HepG2 (cell line): ENCODE measurements at regions not wholly inside any gene's neighbourhood (a gene's known extent, or its start where the extent isn't known, plus 50 kb on each side); places are given as distances from the start of the nearest gene placed in this dataset.

Experiments
- DPF2 ChIP-seq: sonication (generic); formaldehyde crosslinking; IDR thresholded peaks from 2 replicates; pipeline ENCODE4 v1.4.0; 2020; ENCODE audit warnings: mild to moderate bottlenecking, low read depth, missing genetic modification reagents, borderline replicate concordance
- HNF4A ChIP-seq: sonication (generic); formaldehyde crosslinking; IDR thresholded peaks from 2 replicates; pipeline ENCODE4 v1.4.0; 2020; ENCODE audit warnings: missing genetic modification reagents
- ISL2 ChIP-seq: sonication (generic); formaldehyde crosslinking; IDR thresholded peaks from 2 replicates; pipeline ENCODE4 v1.5.0; 2020; ENCODE audit warnings: missing genetic modification reagents
- MAZ ChIP-seq, 2 experiments: sonication (generic) in 1 of 2; formaldehyde crosslinking in 1 of 2; IDR thresholded peaks; 2 replicates each; pipeline versions ENCODE4 v1.5.0 to v1.6.1; 2012 to 2020; ENCODE audit warnings: low read depth in 2 of 2, mild to moderate bottlenecking in 2 of 2, borderline replicate concordance in 1 of 2, improper control_type of control experiment in 1 of 2, low read length in 1 of 2, missing genetic modification reagents in 1 of 2, moderate library complexity in 1 of 2
- MIER2 ChIP-seq: IDR thresholded peaks from 2 replicates; pipeline ENCODE4 v1.6.1; 2016; ENCODE audit warnings: missing biosample characterization, missing genetic modification reagents
- MIXL1 ChIP-seq: IDR thresholded peaks from 2 replicates; pipeline ENCODE4 v1.6.1; 2016
- NFIC ChIP-seq: IDR thresholded peaks from 2 replicates; pipeline ENCODE4 v1.6.1; 2012; ENCODE audit warnings: mild to moderate bottlenecking, low read length, inconsistent platforms
- RARG ChIP-seq: sonication (generic); formaldehyde crosslinking; IDR thresholded peaks from 2 replicates; pipeline ENCODE4 v1.4.0; 2020; ENCODE audit warnings: low read depth, mild to moderate bottlenecking, missing genetic modification reagents
- SALL1 ChIP-seq: sonication (generic); formaldehyde crosslinking; IDR thresholded peaks from 2 replicates; pipeline ENCODE4 v1.8.0; 2022; ENCODE audit warnings: mild to moderate bottlenecking, missing genetic modification reagents
- THAP7 ChIP-seq: sonication (generic); formaldehyde crosslinking; IDR thresholded peaks from 2 replicates; pipeline ENCODE4 v1.8.1; 2023; ENCODE audit warnings: mild to moderate bottlenecking, missing genetic modification reagents
- U2AF2 ChIP-seq: fragments of 200-400 bp; formaldehyde crosslinking; IDR thresholded peaks from 2 replicates; pipeline ENCODE4 v1.6.1; 2017; ENCODE audit warnings: low read depth, mild to moderate bottlenecking, low read length
- ZNF264 ChIP-seq: sonication (generic); formaldehyde crosslinking; IDR thresholded peaks from 2 replicates; pipeline ENCODE4 v1.4.0; 2020; ENCODE audit warnings: missing genetic modification reagents
- ZNF292 ChIP-seq: sonication (generic); formaldehyde crosslinking; IDR thresholded peaks from 2 replicates; pipeline ENCODE4 v1.8.1; 2022; ENCODE audit warnings: mild to moderate bottlenecking, low read depth, missing genetic modification reagents, borderline replicate concordance
- ZNF326 ChIP-seq: sonication (generic); formaldehyde crosslinking; IDR thresholded peaks from 2 replicates; pipeline ENCODE4 v1.4.0; 2020; ENCODE audit warnings: missing genetic modification reagents, borderline replicate concordance
- ZNF552 ChIP-seq: sonication (generic); formaldehyde crosslinking; IDR thresholded peaks from 2 replicates; pipeline ENCODE4 v1.9.0; 2022; ENCODE audit warnings: missing genetic modification reagents, mild to moderate bottlenecking, borderline replicate concordance
- ZNF607 ChIP-seq: sonication (generic); formaldehyde crosslinking; IDR thresholded peaks from 2 replicates; pipeline ENCODE4 v1.5.1; 2020; ENCODE audit warnings: missing genetic modification reagents, mild to moderate bottlenecking, borderline replicate concordance
- ZNF646 ChIP-seq: sonication (generic); formaldehyde crosslinking; IDR thresholded peaks from 2 replicates; pipeline ENCODE4 v1.9.0; 2021; ENCODE audit warnings: mild to moderate bottlenecking, missing genetic modification reagents
- TF ChIP-seq, protein P1 (sequence below): sonication (generic); formaldehyde crosslinking; IDR thresholded peaks from 2 replicates; pipeline ENCODE4 v1.5.1; 2020; ENCODE audit warnings: mild to moderate bottlenecking, missing genetic modification reagents, moderate library complexity
- TF ChIP-seq, protein P2 (sequence below): sonication (generic); formaldehyde crosslinking; IDR thresholded peaks from 2 replicates; pipeline ENCODE4 v1.5.0; 2020; ENCODE audit warnings: missing genetic modification reagents, mild to moderate bottlenecking, borderline replicate concordance
- TF ChIP-seq, protein P3 (sequence below): sonication (generic); formaldehyde crosslinking; IDR thresholded peaks from 2 replicates; pipeline ENCODE4 v1.4.0; 2020; ENCODE audit warnings: missing genetic modification reagents, low read depth, mild to moderate bottlenecking, borderline replicate concordance

DNA sequence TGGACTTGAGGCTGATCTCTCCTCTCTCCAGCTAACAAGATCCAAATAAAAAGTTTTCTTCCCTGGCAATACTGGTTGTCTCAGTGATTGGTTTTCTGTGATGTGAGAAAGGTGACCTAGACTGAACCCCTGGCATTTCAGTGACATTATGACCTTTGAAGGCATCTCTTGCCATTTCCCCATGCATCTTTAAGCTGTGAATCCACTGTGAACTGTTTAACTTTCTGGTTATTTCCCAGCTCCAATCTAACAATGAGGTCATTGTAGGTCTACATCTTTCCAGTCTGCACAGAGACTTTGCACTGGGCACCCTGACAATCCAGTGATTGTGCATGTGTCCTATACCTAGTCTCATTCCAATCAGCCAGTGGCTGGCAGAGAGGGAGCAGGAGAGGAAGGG lies 155.9 kb upstream of the NUDT4 start (continued):
- TF ChIP-seq, protein P1, sequence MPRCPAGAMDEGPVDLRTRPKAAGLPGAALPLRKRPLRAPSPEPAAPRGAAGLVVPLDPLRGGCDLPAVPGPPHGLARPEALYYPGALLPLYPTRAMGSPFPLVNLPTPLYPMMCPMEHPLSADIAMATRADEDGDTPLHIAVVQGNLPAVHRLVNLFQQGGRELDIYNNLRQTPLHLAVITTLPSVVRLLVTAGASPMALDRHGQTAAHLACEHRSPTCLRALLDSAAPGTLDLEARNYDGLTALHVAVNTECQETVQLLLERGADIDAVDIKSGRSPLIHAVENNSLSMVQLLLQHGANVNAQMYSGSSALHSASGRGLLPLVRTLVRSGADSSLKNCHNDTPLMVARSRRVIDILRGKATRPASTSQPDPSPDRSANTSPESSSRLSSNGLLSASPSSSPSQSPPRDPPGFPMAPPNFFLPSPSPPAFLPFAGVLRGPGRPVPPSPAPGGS (CRISPR knock-in tag), result no peak
- TF ChIP-seq SALL1 (CRISPR knock-in tag), result peak; percentile 46; the same call in 1 of the 2 replicates
- TF ChIP-seq U2AF2, result no peak
- TF ChIP-seq THAP7, result no peak
- TF ChIP-seq HNF4A (CRISPR knock-in tag), result peak; percentile 58
- TF ChIP-seq ZNF326 (CRISPR knock-in tag), result no peak
- 0 out of 2 replicates have a peak, but pooled peaks have one; percentile 13 for TF ChIP-seq ISL2 (CRISPR knock-in tag)
- TF ChIP-seq ZNF552 (CRISPR knock-in tag), result no peak
- TF ChIP-seq, protein P2, sequence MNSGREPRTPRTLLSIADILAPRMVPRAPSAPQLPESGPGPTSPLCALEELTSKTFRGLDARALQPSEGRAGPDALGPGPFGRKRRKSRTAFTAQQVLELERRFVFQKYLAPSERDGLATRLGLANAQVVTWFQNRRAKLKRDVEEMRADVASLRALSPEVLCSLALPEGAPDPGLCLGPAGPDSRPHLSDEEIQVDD (CRISPR knock-in tag), result no peak
- TF ChIP-seq DPF2 (CRISPR knock-in tag), result no peak
- no peak for TF ChIP-seq NFIC
- TF ChIP-seq RARG (CRISPR knock-in tag), result no peak
- no peak for TF ChIP-seq ZNF264 (CRISPR knock-in tag)
- no peak for TF ChIP-seq MIER2
- TF ChIP-seq ZNF292 (CRISPR knock-in tag), result no peak
- no peak for TF ChIP-seq MIXL1 (CRISPR knock-in tag)
- TF ChIP-seq ZNF607 (CRISPR knock-in tag), result no peak
- TF ChIP-seq ZNF646, result no peak
- TF ChIP-seq, protein P3, sequence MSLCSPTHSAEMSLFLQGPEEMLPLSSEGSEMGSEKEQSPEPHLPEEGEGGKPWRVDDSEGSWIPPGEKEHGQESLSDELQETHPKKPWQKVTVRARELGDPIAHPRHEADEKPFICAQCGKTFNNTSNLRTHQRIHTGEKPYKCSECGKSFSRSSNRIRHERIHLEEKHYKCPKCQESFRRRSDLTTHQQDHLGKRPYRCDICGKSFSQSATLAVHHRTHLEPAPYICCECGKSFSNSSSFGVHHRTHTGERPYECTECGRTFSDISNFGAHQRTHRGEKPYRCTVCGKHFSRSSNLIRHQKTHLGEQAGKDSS (CRISPR knock-in tag), result no peak
- TF ChIP-seq MAZ (IDR thresholded peaks at IDR 0.05; ENCODE audit: borderline replicate concordance, low read depth, low read length), result no peak
- no peak for TF ChIP-seq MAZ (CRISPR knock-in tag; IDR thresholded peaks at IDR 0.05; ENCODE audit: low read depth)
